GM10847 (cell line): ENCODE measurements at regions not wholly inside any gene's neighbourhood (a gene's known extent, or its start where the extent isn't known, plus 50 kb on each side); places are given as distances from the start of the nearest gene placed in this dataset.

ENCODE experiments used
- POLR2A ChIP-seq: IDR thresholded peaks from 2 replicates; pipeline ENCODE4 v1.6.1; 2011; ENCODE audit not compliant: insufficient read length; ENCODE audit errors: extremely low read depth

DNA sequence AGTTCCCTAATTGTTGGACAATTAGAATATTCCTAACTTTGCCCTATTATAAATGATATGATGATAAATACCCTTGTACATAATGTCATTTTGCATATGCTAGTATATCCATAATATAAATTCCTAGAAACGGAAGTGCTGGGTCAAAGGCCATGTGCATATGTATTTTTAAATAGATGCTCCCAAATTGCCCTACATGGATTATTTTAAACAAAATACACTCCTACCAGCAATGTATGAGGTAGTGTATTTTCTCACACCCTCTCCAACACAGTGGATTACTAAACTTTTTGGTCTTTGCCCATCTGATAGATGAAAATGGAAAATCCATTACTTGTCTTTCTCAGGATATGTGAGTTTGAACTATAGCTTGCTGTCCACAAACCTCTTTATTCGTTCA, 385.1 kb upstream of the JARID2 start:
- TF ChIP-seq POLR2A: no peak

DNA sequence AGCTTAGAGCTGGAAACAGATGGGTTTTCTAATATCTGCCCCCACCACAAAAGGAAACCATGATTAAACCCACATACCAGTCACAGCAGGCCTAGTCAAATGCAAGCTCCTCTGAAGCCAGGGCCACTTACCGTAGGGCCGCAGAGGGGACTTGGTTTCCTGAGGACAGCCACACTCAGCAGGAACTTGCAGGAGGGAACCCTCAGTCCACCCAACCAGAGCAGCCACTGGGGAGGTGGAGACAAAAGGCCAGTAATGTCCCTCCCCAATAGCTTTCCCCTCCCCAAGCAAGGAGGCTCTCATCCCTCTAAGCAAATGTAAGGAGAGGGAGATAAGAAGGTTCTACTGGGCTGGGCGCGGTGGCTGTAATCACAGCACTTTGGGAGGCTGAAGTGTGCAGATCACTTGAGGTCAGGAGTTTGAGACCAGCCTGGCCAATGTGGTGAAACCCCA, 384.4 kb upstream of the JARID2 start:
- TF ChIP-seq POLR2A: no peak

GRCh38 chr6:14862845-14863244, 383.0 kb upstream of the JARID2 start:
- no peak for TF ChIP-seq POLR2A

DNA sequence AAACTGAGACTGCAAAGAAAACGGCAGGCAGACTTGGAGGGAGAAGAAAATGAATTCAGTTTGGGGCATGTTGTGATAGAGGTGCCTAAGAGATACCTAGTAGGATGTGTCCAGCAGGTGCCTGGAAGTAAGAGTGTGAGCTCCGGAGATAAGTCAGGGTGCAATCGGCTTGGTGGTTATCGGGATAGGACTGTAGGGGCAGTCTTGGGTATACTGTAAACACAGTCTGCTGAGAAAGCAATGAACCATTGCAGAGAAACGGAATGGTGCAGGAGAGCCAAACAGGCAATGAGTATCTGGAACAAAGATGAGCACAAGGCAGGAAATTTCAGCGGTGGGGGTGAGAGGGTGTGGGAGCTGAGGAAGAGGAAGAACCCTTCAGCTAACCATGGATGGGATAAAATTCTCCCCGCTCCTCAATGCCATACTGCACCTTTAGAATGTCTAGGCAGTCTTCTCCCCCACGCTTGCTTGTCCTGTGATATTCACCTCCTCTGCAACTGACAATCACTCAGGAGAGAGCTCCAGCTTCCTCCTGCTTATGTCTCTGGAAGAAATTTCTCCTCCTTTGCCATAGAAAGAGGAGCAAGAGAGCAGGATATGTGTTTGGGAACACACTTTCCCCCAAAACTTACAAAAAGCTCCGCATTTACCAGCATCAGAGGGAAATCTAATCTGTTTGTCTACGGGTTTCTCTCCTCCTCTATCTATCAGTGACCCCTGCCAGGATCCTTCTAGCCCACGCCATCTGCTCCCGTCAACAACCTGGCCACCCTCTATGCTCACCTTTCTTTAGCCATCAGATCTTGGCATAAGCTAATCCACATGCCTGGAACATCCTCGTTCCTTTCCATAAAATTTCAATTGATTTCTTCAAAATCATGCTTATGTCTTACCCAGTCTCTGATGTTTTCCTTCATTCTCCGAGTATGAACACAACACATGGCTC, 381.7 kb upstream of the JARID2 start:
- TF ChIP-seq POLR2A: no peak

GRCh38 chr6:14865531-14866100, 380.3 kb upstream of the JARID2 start:
- TF ChIP-seq POLR2A: no peak

DNA sequence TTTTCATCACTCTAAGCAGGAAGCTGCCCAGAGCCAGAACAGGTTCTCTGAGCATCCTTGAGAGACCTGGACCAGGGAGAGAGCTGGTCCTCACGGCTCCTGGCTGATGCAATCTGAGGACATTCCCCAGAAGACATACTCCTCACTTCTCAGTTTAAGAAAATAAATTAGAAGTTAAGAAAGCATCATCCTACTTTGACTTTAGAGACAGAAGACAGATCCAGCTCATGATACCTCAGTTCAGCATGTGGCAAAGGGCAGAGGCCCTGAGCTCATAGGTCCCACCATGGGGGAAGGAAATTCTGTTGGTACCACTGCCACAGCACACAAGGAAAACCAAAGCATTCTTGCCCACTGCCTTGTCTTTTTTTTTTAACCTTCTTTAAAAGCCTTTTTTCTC, 378.1 kb upstream of the JARID2 start:
- no peak for TF ChIP-seq POLR2A

DNA sequence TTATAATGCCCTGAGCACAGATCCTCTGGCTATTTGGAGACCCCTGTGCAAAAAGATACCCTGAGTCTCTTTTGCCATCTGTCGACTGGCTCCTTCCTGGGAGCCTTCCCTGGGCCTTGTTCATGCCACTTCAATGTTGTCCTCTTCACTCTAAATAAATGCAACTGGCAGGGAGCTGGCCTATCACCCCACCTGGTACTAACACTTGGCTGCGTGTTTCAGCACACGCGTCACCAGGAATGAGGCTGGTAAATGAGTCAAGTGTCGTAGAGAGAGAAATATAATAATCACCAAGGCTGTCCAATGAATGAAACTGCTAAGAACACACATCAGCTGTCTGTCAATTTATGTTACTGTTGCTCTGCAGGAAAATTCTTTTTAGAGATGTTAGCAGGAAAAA, 374.6 kb upstream of the JARID2 start:
- TF ChIP-seq POLR2A: no peak

- no peak for TF ChIP-seq POLR2A
Measured at GRCh38 chr6:14873101-14873500, 372.8 kb upstream of the JARID2 start.

- TF ChIP-seq POLR2A: no peak
Measured at GRCh38 chr6:14873781-14874441, 372.0 kb upstream of the JARID2 start.

DNA sequence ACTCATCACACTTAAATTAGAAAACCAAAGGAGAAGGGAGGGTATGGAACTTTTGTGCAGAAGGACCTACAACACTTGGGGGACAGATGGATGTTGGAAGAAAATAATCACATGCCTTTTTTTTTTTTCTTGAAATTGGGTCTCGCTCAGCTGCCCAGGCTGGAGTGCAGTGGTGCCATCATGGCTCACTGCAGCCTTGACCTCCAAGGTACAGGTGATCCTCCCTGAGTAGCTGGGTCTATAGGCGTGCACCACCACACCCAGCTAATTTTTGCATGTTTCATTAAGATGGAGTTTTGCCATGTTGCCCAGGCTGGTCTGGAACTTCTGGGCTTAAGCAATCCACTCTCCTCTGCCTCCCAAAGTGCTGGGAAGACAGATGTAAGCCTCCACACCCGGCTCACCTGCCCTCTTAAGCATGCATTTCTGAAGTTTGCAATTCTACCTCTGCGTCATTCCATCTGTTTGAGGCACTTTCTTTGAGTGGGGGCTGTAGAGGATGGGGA, 370.8 kb upstream of the JARID2 start:
- TF ChIP-seq POLR2A: no peak

DNA sequence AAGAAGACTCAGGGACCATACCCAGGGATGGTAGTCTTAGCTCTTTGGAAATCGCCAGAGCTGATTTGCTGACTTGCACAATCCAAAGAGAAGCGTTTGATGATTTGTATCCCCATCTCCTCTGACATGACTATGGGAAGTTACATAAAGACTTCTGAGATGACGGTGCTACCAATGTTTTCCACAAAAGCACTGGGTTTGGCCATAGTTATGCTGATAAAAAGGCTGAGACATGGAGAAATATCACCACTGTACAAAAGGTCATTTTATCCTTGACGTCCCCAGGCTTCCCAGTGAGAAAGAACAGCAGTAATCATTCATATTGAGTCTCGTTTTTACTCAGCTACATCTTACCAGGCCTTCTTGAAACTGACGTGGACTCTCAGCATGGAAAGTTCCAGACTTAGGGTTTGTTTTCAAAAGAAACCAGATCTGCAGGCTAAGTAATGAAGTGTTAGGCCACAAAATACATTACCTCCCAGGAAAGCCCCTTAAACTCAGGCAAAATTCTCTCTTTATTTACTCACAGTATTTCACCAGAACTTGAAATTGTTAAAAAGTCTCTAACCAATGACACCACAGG, 370.3 kb upstream of the JARID2 start:
- TF ChIP-seq POLR2A: no peak

- no peak for TF ChIP-seq POLR2A
Measured at GRCh38 chr6:14876778-14877613, 368.9 kb upstream of the JARID2 start.

- no peak for TF ChIP-seq POLR2A
Measured at GRCh38 chr6:14877758-14878157, 368.1 kb upstream of the JARID2 start.

DNA sequence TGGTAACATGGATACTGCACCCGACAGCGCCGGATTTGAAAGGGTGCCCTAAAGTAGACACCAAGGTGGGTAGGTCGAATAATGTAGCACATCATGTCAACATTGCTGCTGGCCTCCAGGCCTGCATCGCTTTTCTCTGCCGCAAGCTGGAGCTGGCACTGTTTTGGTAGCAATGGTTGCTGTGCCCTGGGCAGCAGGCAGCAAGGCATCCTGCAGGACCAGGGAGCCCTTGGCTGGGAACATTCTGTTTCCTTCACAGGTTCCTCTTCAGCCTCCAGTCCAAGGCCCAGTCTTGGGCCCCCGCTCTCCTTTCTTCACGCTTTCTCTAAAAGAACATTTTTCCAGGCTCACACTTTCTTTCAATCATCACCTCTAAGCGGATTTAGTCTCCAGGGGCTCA, 365.8 kb upstream of the JARID2 start:
- no peak for TF ChIP-seq POLR2A

GRCh38 chr6:14880677-14881076, 365.2 kb upstream of the JARID2 start:
- no peak for TF ChIP-seq POLR2A

- no peak for TF ChIP-seq POLR2A
Measured at GRCh38 chr6:14881398-14881797, 364.5 kb upstream of the JARID2 start.
